C4-2B (cell line): ENCODE measurements at regions not wholly inside any gene's neighbourhood (a gene's known extent, or its start where the extent isn't known, plus 50 kb on each side); places are given as distances from the start of the nearest gene placed in this dataset.

ENCODE experiments used
- H3K27ac ChIP-seq: fragments of 450-650 bp; 2 replicates; pipeline ENCODE4 v1.5.1; 2017
- ZFX ChIP-seq: fragments of 450-650 bp; IDR thresholded peaks from 2 replicates; pipeline ENCODE4 v1.6.1; 2017
- TF ChIP-seq, protein P1 (sequence below): fragments of 450-650 bp; conservative IDR thresholded peaks from 2 replicates; pipeline ENCODE4 v1.5.1; 2017; ENCODE audit warnings: mild to moderate bottlenecking

DNA sequence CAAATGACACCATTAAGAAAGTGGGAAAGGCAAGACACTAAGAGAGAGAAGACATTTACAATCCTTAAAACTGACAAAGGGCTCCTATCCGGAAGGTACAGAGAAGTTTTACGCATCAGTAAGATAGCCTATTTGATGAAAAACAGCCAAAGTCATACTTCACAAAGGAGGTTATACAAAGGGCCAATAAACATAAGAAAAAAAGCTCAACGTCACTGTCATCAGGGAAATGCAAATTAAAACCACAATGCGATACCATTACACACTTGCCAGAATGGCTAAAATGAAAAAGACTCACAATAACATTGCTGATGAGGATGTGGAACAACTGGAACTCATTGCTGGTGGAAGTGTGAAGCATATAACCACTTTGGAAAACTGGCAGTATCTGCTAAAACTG is 168.6 kb upstream of the FAR2 start:
- TF ChIP-seq, protein P1, sequence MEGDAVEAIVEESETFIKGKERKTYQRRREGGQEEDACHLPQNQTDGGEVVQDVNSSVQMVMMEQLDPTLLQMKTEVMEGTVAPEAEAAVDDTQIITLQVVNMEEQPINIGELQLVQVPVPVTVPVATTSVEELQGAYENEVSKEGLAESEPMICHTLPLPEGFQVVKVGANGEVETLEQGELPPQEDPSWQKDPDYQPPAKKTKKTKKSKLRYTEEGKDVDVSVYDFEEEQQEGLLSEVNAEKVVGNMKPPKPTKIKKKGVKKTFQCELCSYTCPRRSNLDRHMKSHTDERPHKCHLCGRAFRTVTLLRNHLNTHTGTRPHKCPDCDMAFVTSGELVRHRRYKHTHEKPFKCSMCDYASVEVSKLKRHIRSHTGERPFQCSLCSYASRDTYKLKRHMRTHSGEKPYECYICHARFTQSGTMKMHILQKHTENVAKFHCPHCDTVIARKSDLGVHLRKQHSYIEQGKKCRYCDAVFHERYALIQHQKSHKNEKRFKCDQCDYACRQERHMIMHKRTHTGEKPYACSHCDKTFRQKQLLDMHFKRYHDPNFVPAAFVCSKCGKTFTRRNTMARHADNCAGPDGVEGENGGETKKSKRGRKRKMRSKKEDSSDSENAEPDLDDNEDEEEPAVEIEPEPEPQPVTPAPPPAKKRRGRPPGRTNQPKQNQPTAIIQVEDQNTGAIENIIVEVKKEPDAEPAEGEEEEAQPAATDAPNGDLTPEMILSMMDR: no peak
- TF ChIP-seq ZFX: no peak
- H3K27ac ChIP-seq: no peak overlapping the region

- TF ChIP-seq, protein P1: no peak
- TF ChIP-seq ZFX: no peak
- no peak overlapping the region for H3K27ac ChIP-seq
Observed at GRCh38 chr12:28987538-28988324, 161.3 kb upstream of the FAR2 start.

- no peak overlapping the region for H3K27ac ChIP-seq
- no peak for TF ChIP-seq ZFX
- TF ChIP-seq, protein P1: no peak
Observed at GRCh38 chr12:28988325-28988704, 160.8 kb upstream of the FAR2 start.

- TF ChIP-seq, protein P1: no peak
- TF ChIP-seq ZFX: no peak
- no peak overlapping the region for H3K27ac ChIP-seq
Observed at GRCh38 chr12:28991626-28992025, 157.5 kb upstream of the FAR2 start.

GRCh38 chr12:28993720-28994119 is 155.4 kb upstream of the FAR2 start:
- no peak overlapping the region for H3K27ac ChIP-seq
- TF ChIP-seq, protein P1: no peak
- no peak for TF ChIP-seq ZFX

DNA sequence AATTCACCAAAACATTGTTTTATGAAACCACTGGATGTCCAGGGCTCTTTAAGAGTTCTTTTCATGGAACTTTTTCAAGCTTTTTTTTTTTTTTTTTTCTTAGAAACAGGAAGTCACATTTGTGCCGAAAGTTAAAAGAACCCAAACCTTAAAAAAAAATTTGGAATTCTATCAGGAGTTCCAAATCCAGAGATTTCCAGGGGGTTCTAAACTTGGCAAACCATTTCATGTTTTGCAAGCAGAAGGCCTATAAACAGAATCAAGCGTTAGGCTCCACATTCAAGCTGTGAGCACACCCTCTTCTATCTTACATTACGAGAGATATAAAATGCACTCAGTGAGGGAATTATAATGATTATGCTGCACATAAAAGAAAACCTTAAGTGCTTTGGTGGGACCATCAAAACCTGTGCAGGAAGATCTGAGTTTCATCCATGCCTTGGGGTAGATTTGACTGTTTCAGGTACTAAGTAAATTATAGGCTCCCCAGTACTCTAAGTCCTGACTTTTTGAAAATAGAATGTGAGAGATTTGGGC is 154.8 kb upstream of the FAR2 start:
- TF ChIP-seq, protein P1: no peak
- TF ChIP-seq ZFX: no peak
- H3K27ac ChIP-seq: no peak overlapping the region

GRCh38 chr12:28996688-28997087 is 152.4 kb upstream of the FAR2 start:
- TF ChIP-seq, protein P1: no peak
- no peak for TF ChIP-seq ZFX
- H3K27ac ChIP-seq: no peak overlapping the region
